Pancreas (tissue), 10 donors: ENCODE measurements at regions not wholly inside any gene's neighbourhood (a gene's known extent, or its start where the extent isn't known, plus 50 kb on each side); places are given as distances from the start of the nearest gene placed in this dataset.

Experiments used
- ATAC-seq, 4 donors: fragments of 200-7000 bp; cut with Tn5 transposase; one replicate each; pipeline versions ENCODE4 v1.8.0 to v1.9.1; 2020; ENCODE audit warnings: mild to moderate bottlenecking in 4 of 4, moderate library complexity in 4 of 4
- DNase-seq, 6 donors: peaks; one replicate each; pipeline ENCODE4 v3.0.0-alpha.2; 2020
- FAIRE-seq: peaks from 2 replicates; lab custom pipeline; 2012; peaks lifted over from hg19 to GRCh38; lab: Jason Lieb, UNC
- H3K27ac ChIP-seq, 4 donors: fragments of 200-600 bp; sonication (generic); 1 replicate in 3 of 4; 2 replicates in 1 of 4; pipeline versions ENCODE4 v1.5.0 to v1.8.0; 2020
- H3K27me3 ChIP-seq, 4 donors: fragments of 200-600 bp; one replicate each; pipeline ENCODE4 v1.8.0; 2021
- H3K36me3 ChIP-seq, 3 donors: fragments of 200-600 bp; sonication (generic) in 1 of 3; one replicate each; pipeline versions ENCODE4 v1.5.0 to v1.8.0; 2020 to 2021
- H3K4me1 ChIP-seq, 3 donors: fragments of 200-600 bp; one replicate each; pipeline ENCODE4 v1.8.0; 2021
- H3K4me3 ChIP-seq, 4 donors: fragments of 200-600 bp; sonication (generic) in 2 of 4; one replicate each; pipeline versions ENCODE4 v1.5.0 to v1.8.0; 2020 to 2021
- H3K9me3 ChIP-seq, 4 donors: fragments of 200-600 bp; one replicate each; pipeline ENCODE4 v1.8.0; 2021
- WGBS, 2 donors: extraction: QIAGEN DNeasy Blood & Tissue Kit; methylation state at CpG; one replicate each; pipeline ENCODE4 v1.1.7; 2013; 5-methylcytosine and 5-hydroxymethylcytosine counted together
- intact Hi-C, 3 donors: fragments of 100-400 bp; cut with DNase I; formaldehyde crosslinking; loops; one replicate each; pipeline versions ENCODE4 v1.11.1 to v1.14.2; 2022
- TF ChIP-seq, protein P1 (sequence below), 4 donors: fragments of 200-600 bp; sonication (generic) in 3 of 4; IDR thresholded peaks; one replicate each; pipeline versions ENCODE4 v1.5.0 to v1.8.0; 2021; ENCODE audit warnings: antibody characterized with exemption in 4 of 4
- donor health status: healthy with polysubstance abuse.
- donor health status: DM: no; HTN: no; CAD: no; lungs with moderate emphysema.
- donor health status: DM: no; HTN: no; CAD: no.
- donor health status: control.
- donor health status: control.
- donor health status: Bipolar disorder and iron deficiency.
- donor health status: DM: yes; HTN: yes; CAD: no.
- donor health status: DM: no; HTN: no; CAD: no.
- donor health status: DM: no; HTN: no; CAD: no.
- donor health status: DM: yes; HTN: yes; CAD: no.

GRCh38 chr15:29208836-29209235 lies 60.8 kb downstream of the NSMCE3 start:
- no peak for FAIRE-seq
- H3K36me3 ChIP-seq: no peaks in the 10 kb centered on the region
- WGBS, 2 donors: 61 to 65% methylated on average over 4 of the region's 4 CpGs
- H3K27me3 ChIP-seq: no peaks in the 10 kb centered on the region
- no peaks in the 10 kb centered on the region for H3K4me1 ChIP-seq
- H3K27ac ChIP-seq: no peak overlapping the region
- no peak overlapping the region for H3K4me3 ChIP-seq
- no peaks in the 10 kb centered on the region for H3K9me3 ChIP-seq
- intact Hi-C loops: no loop called here
- ATAC-seq: no peak
- TF ChIP-seq, protein P1, sequence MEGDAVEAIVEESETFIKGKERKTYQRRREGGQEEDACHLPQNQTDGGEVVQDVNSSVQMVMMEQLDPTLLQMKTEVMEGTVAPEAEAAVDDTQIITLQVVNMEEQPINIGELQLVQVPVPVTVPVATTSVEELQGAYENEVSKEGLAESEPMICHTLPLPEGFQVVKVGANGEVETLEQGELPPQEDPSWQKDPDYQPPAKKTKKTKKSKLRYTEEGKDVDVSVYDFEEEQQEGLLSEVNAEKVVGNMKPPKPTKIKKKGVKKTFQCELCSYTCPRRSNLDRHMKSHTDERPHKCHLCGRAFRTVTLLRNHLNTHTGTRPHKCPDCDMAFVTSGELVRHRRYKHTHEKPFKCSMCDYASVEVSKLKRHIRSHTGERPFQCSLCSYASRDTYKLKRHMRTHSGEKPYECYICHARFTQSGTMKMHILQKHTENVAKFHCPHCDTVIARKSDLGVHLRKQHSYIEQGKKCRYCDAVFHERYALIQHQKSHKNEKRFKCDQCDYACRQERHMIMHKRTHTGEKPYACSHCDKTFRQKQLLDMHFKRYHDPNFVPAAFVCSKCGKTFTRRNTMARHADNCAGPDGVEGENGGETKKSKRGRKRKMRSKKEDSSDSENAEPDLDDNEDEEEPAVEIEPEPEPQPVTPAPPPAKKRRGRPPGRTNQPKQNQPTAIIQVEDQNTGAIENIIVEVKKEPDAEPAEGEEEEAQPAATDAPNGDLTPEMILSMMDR (IDR thresholded peaks at IDR 0.05): no peak
- no peak for DNase-seq

GRCh38 chr15:29208352-29208751 lies 61.3 kb downstream of the NSMCE3 start:
- intact Hi-C loops: no loop called here
- no peaks in the 10 kb centered on the region for H3K27me3 ChIP-seq
- H3K4me1 ChIP-seq: no peaks in the 10 kb centered on the region
- no peak for DNase-seq
- FAIRE-seq: no peak
- TF ChIP-seq, protein P1 (IDR thresholded peaks at IDR 0.05): no peak
- WGBS, 2 donors: 32 to 45% methylated on average over 5 of the region's 5 CpGs
- no peaks in the 10 kb centered on the region for H3K9me3 ChIP-seq
- no peaks in the 10 kb centered on the region for H3K36me3 ChIP-seq
- H3K4me3 ChIP-seq: no peak overlapping the region
- peak in 2 of 4 donors; percentile 42 to 61 for ATAC-seq
- H3K27ac ChIP-seq: no peak overlapping the region

DNA sequence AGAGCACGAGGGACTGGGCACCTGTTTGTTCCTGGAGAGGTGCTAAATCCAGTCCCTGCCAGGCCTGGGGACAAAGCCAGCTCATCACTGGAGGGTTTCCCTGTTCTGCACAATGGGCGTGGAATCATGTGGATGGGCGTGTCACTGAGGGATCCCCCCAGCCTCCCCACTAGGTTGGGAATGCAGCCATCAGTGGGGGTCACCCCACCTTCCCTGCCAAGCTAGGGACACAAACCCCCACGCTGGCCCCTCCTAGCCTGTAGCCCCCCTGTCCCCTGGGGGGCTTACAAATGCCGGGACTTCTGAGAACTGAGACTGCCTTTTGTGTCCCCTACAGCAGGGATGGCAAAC lies 61.9 kb downstream of the NSMCE3 start:
- no peak for ATAC-seq
- 74 to 84% methylated on average over 5 of the region's 5 CpGs for WGBS, 2 donors

DNA sequence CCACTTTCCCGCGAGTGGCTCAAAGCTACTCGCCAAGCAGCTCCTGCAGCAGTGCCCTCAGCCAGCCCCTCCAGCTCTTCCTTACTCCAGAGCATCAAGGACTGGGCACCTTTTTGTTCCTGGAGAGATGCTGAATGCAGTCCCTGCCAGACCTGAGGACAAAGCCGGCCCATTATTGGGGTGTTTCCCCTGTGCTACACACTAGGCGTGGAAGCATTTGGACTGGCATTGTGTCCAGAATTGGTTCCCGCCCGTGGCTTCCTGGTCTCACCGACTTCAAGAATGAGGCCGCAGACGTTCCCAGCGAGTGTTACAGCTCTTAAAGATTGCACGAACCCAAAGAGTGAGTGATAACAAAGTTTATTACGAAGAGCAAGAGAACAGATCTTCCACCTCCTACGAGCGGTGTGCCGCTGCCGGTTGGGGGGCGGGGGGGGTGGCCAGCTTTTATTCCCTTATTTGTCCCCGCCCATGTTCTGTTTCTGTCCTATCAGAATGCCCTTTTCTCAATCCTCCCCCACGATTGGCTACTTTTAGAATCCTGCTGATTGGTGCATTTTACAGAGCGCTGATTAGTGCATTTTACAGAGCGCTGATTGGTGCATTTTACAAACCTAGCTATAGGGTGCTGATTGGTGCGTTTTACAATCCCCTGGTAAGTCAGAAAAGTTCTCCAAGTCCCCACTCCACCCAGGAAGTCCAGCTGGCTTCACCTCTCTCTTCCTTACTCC lies 62.4 kb downstream of the NSMCE3 start:
- Histone ChIP-seq H3K27ac (no peak overlapping the region), H3K27me3 (no peaks in the 10 kb centered on the region), H3K36me3 (no peaks in the 10 kb centered on the region), H3K4me3 (no peak overlapping the region), H3K4me1 (no peaks in the 10 kb centered on the region), H3K9me3 (no peaks in the 10 kb centered on the region)
- DNase-seq: no peak
- intact Hi-C loops: no loop called here
- FAIRE-seq: no peak
- no peak for ATAC-seq
- 88 to 93% methylated on average over 23 of the region's 23 CpGs for WGBS, 2 donors
- TF ChIP-seq, protein P1 (IDR thresholded peaks at IDR 0.05): no peak

More for the DNA sequence above, 61.9 kb downstream of the NSMCE3 start:
- TF ChIP-seq, protein P1 (IDR thresholded peaks at IDR 0.05): no peak
- H3K9me3 ChIP-seq: no peaks in the 10 kb centered on the region
- intact Hi-C loops: no loop called here
- H3K27me3 ChIP-seq: no peaks in the 10 kb centered on the region
- H3K27ac ChIP-seq: no peak overlapping the region
- no peaks in the 10 kb centered on the region for H3K4me1 ChIP-seq
- H3K4me3 ChIP-seq: no peak overlapping the region
- FAIRE-seq: no peak
- no peaks in the 10 kb centered on the region for H3K36me3 ChIP-seq
- DNase-seq: no peak

GRCh38 chr15:29205186-29205585 lies 64.4 kb downstream of the NSMCE3 start:
- TF ChIP-seq, protein P1 (IDR thresholded peaks at IDR 0.05): no peak
- 35 to 45% methylated on average over 2 of the region's 2 CpGs for WGBS, 2 donors
- Histone ChIP-seq H3K9me3 (no peaks in the 10 kb centered on the region), H3K36me3 (no peaks in the 10 kb centered on the region), H3K27me3 (no peaks in the 10 kb centered on the region), H3K4me1 (no peaks in the 10 kb centered on the region), H3K4me3 (no peak overlapping the region), H3K27ac (no peak overlapping the region)
- DNase-seq (no peak), ATAC-seq (peak in 1 of 4 donors; percentile 12), FAIRE-seq (no peak)
- intact Hi-C loops: no loop called here
